ENCODE measurements at regions not wholly inside any gene's neighbourhood (a gene's known extent, or its start where the extent isn't known, plus 50 kb on each side); places are given as distances from the start of the nearest gene placed in this dataset.

DNA sequence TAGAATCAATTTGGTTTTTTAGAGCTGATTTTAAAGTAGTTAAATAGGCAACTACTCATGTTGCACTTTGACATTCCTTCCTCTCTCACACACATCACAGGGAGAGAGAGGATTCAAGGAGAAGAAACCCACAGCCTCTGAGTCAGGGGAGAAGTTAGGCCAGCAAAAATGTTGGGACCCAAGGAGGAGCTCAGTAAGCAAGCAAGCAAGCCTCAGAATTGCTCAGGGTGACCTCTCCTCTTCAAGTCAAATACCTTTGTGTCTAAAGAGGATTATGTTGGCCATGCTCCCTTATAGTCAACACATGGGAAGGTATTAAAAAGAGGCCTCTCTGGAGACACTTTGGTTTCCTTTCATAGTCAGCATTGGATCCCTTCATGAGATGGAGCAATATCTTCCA, 80.5 kb upstream of the WARS2 start:
- Histone ChIP-seq H3K27me3 (ENCODE audit: control insufficient read depth, insufficient read depth, low read length) (no peaks in the 10 kb centered on the region), H3K9me3 (replicated peaks; ENCODE audit: control insufficient read depth, low read depth, low read length) (no peaks in the 10 kb centered on the region), H3K36me3 (ENCODE audit: control insufficient read depth, insufficient read depth, low read length) (no peaks in the 10 kb centered on the region), H3K4me3 (ENCODE audit: low read length) (no peak overlapping the region), H3K27ac (ENCODE audit: low read length) (no peak overlapping the region), H3K4me1 (ENCODE audit: control insufficient read depth, insufficient read depth, low read length) (peaks cover 5% of the 10 kb centered on the region)
- DNase-seq: no peak

DNA sequence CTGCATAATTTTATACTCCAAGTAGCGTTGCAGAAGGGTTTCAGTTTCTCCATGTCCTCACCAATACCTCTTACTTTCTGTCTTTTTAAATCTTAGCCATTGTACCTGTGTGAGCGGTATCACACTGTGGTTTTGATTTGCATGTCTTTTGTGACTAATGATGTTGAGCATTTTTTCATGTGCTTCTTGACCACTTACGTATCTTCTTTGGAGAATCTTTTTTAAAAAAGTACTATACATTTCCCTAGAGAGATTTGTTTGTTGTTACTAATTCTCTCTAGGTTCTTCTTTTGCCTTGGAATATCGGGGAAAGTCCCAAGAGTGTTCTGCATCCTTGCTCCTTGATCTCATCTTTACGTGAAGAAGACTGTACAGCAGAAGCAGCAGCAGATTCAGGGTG, 81.8 kb upstream of the WARS2 start:
- Histone ChIP-seq H3K4me3 (ENCODE audit: low read length) (no peak overlapping the region), H3K4me1 (ENCODE audit: control insufficient read depth, insufficient read depth, low read length) (peaks cover 10% of the 10 kb centered on the region), H3K36me3 (ENCODE audit: control insufficient read depth, insufficient read depth, low read length) (no peaks in the 10 kb centered on the region), H3K27me3 (ENCODE audit: control insufficient read depth, insufficient read depth, low read length) (no peaks in the 10 kb centered on the region), H3K9me3 (replicated peaks; ENCODE audit: control insufficient read depth, low read depth, low read length) (no peaks in the 10 kb centered on the region), H3K27ac (ENCODE audit: low read length) (no peak overlapping the region)
- DNase-seq: no peak
- 88% methylated on average over 1 of the region's 5 CpGs for WGBS (ENCODE audit: insufficient coverage)

DNA sequence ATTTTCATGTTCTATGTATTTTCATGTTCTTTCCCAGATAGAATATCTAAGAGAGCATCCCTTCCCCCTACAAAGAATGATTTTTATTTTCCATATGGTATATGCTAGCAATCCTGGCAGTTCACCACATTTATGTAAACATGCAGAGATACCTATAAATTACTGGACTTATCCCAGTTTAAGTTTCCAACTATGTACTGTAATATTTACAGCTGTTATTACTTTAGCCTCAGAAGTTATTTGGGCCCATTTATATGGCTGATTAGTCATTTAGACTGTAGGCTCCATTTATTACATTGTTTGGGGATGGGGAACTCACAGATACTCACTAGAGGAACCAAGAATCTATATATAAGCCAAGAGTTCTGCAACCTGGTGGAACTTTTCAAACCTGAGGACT, 84.8 kb upstream of the WARS2 start:
- Histone ChIP-seq H3K4me3 (ENCODE audit: low read length) (no peak overlapping the region), H3K9me3 (replicated peaks; ENCODE audit: control insufficient read depth, low read depth, low read length) (no peaks in the 10 kb centered on the region), H3K4me1 (ENCODE audit: control insufficient read depth, insufficient read depth, low read length) (peaks cover 16% of the 10 kb centered on the region), H3K27ac (ENCODE audit: low read length) (peak overlapping the region; percentile 50), H3K27me3 (ENCODE audit: control insufficient read depth, insufficient read depth, low read length) (no peaks in the 10 kb centered on the region), H3K36me3 (ENCODE audit: control insufficient read depth, insufficient read depth, low read length) (no peaks in the 10 kb centered on the region)
- peak; percentile 75 for DNase-seq

DNA sequence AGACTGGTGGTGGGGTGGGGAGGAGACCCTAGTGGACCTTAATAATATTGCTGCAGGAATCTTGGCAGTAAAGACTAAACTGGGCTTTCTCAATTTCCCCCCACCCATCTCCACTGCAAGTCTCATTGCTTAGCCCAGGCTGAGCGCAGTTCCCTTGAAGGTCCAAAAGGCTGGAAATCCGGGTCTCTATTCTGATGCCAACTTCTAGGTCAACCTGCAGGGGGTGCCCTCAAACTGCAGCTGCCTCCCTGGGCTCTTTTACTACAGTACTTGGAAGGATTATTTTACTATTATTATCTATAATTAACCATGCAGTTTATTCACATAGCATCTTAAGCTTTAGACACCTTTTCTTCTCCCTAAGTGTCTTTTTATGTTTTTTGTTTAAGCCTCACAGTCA, 85.4 kb upstream of the WARS2 start:
- no peak for DNase-seq
- WGBS (ENCODE audit: insufficient coverage): 40% methylated on average over 1 of the region's 2 CpGs
- no peak overlapping the region for H3K4me3 ChIP-seq (ENCODE audit: low read length)
- H3K9me3 ChIP-seq (replicated peaks; ENCODE audit: control insufficient read depth, low read depth, low read length): no peaks in the 10 kb centered on the region
- H3K27me3 ChIP-seq (ENCODE audit: control insufficient read depth, insufficient read depth, low read length): no peaks in the 10 kb centered on the region
- H3K4me1 ChIP-seq (ENCODE audit: control insufficient read depth, insufficient read depth, low read length): peaks cover 16% of the 10 kb centered on the region
- H3K27ac ChIP-seq (ENCODE audit: low read length): peak overlapping the region; percentile 50
- H3K36me3 ChIP-seq (ENCODE audit: control insufficient read depth, insufficient read depth, low read length): no peaks in the 10 kb centered on the region

DNA sequence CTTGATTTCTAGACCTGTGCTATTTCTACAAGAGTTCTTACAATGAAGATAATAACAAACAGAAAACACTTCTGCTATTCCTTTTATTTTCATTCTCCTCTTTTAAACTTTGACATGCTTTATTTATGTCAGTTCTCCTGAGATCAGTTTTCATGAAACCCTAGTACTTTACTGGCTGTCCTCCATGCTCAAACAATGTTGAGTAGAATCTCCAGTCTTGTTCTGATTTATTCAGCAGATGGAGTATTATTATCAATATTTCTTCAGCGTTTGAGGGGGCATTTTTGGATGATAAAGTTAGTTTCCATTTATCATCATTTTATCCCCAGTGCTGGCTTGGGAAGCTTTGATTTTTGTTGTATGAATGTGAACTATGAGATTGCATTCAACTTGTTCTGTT, 85.9 kb upstream of the WARS2 start:
- Histone ChIP-seq H3K27me3 (ENCODE audit: control insufficient read depth, insufficient read depth, low read length) (no peaks in the 10 kb centered on the region), H3K36me3 (ENCODE audit: control insufficient read depth, insufficient read depth, low read length) (no peaks in the 10 kb centered on the region), H3K4me3 (ENCODE audit: low read length) (no peak overlapping the region), H3K27ac (ENCODE audit: low read length) (no peak overlapping the region), H3K9me3 (replicated peaks; ENCODE audit: control insufficient read depth, low read depth, low read length) (no peaks in the 10 kb centered on the region), H3K4me1 (ENCODE audit: control insufficient read depth, insufficient read depth, low read length) (peaks cover 16% of the 10 kb centered on the region)
- no CpG with 5 or more reads among the region's 1 CpG for WGBS (ENCODE audit: insufficient coverage)
- DNase-seq: peak; percentile 89

DNA sequence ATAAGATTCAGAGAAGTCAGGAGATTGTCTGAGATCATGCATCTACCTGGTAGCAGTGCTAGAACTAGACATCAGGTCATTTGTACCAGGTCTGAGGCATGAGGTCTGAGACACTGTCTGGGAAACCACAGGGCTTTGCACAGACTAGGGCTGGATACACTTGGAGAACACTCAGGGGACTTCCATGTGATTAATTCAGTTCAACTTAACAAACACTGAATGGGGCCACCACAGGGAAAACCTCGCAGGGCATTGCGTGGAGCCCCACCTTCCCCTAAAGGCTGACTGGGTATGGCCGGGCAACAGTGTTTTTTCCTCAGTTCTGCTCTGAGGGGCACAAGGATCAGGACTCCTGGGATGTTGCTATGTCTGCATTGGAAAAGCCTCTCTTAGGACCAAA, 86.5 kb upstream of the WARS2 start:
- H3K27me3 ChIP-seq (ENCODE audit: control insufficient read depth, insufficient read depth, low read length): no peaks in the 10 kb centered on the region
- peak overlapping the region; percentile 61 for H3K27ac ChIP-seq (ENCODE audit: low read length)
- DNase-seq: peak; percentile 33
- no peaks in the 10 kb centered on the region for H3K9me3 ChIP-seq (replicated peaks; ENCODE audit: control insufficient read depth, low read depth, low read length)
- peaks cover 16% of the 10 kb centered on the region for H3K4me1 ChIP-seq (ENCODE audit: control insufficient read depth, insufficient read depth, low read length)
- no peaks in the 10 kb centered on the region for H3K36me3 ChIP-seq (ENCODE audit: control insufficient read depth, insufficient read depth, low read length)
- no peak overlapping the region for H3K4me3 ChIP-seq (ENCODE audit: low read length)
- WGBS (ENCODE audit: insufficient coverage): 70% methylated on average over 3 of the region's 3 CpGs

- no CpG with 5 or more reads among the region's 2 CpGs for whole genome bisulfite sequencing (ENCODE audit: insufficient coverage)
- Histone ChIP-seq H3K27me3 (ENCODE audit: control insufficient read depth, insufficient read depth, low read length) (no peaks in the 10 kb centered on the region), H3K36me3 (ENCODE audit: control insufficient read depth, insufficient read depth, low read length) (no peaks in the 10 kb centered on the region), H3K27ac (ENCODE audit: low read length) (peak overlapping the region; percentile 61), H3K4me1 (ENCODE audit: control insufficient read depth, insufficient read depth, low read length) (peaks cover 16% of the 10 kb centered on the region), H3K4me3 (ENCODE audit: low read length) (no peak overlapping the region), H3K9me3 (replicated peaks; ENCODE audit: control insufficient read depth, low read depth, low read length) (no peaks in the 10 kb centered on the region)
- DNase-seq: peak; percentile 61
Observed at GRCh38 chr1:119227456-119227855, 87.0 kb upstream of the WARS2 start.

- H3K4me1 ChIP-seq (ENCODE audit: control insufficient read depth, insufficient read depth, low read length): peaks cover 16% of the 10 kb centered on the region
- H3K4me3 ChIP-seq (ENCODE audit: low read length): no peak overlapping the region
- H3K27ac ChIP-seq (ENCODE audit: low read length): no peak overlapping the region
- no peak for DNase-seq
- H3K36me3 ChIP-seq (ENCODE audit: control insufficient read depth, insufficient read depth, low read length): no peaks in the 10 kb centered on the region
- no peaks in the 10 kb centered on the region for H3K9me3 ChIP-seq (replicated peaks; ENCODE audit: control insufficient read depth, low read depth, low read length)
- no CpG with 5 or more reads among the region's 4 CpGs for WGBS (ENCODE audit: insufficient coverage)
- no peaks in the 10 kb centered on the region for H3K27me3 ChIP-seq (ENCODE audit: control insufficient read depth, insufficient read depth, low read length)
Observed at GRCh38 chr1:119228335-119229080, 88.1 kb upstream of the WARS2 start.

DNA sequence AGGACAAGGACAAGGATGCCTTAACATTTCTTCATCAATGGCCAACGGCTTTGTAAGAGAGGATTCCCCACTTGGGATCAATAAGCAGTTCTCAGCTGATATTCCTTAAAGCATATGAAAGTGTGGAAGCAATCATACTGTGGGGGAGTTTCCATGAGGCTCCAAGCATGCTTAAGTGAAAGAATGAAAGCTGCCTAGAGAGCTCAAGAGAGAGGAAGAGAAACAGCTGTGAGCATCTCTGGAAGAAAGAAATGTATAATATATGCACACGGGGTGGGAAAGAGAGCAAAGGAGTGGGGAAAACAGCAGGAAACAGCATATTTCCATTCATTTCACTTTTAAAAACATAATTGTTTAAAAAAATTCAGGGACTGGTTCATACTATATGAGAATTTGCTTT, 94.7 kb upstream of the WARS2 start:
- no peaks in the 10 kb centered on the region for H3K4me1 ChIP-seq (ENCODE audit: control insufficient read depth, insufficient read depth, low read length)
- no CpG with 5 or more reads among the region's 2 CpGs for WGBS (ENCODE audit: insufficient coverage)
- H3K9me3 ChIP-seq (replicated peaks; ENCODE audit: control insufficient read depth, low read depth, low read length): no peaks in the 10 kb centered on the region
- peak; percentile 46 for DNase-seq
- no peaks in the 10 kb centered on the region for H3K27me3 ChIP-seq (ENCODE audit: control insufficient read depth, insufficient read depth, low read length)
- no peaks in the 10 kb centered on the region for H3K36me3 ChIP-seq (ENCODE audit: control insufficient read depth, insufficient read depth, low read length)
- no peak overlapping the region for H3K27ac ChIP-seq (ENCODE audit: low read length)
- no peak overlapping the region for H3K4me3 ChIP-seq (ENCODE audit: low read length)

- Histone ChIP-seq H3K36me3 (ENCODE audit: control insufficient read depth, insufficient read depth, low read length) (no peaks in the 10 kb centered on the region), H3K27ac (ENCODE audit: low read length) (no peak overlapping the region), H3K9me3 (replicated peaks; ENCODE audit: control insufficient read depth, low read depth, low read length) (no peaks in the 10 kb centered on the region), H3K27me3 (ENCODE audit: control insufficient read depth, insufficient read depth, low read length) (no peaks in the 10 kb centered on the region), H3K4me3 (ENCODE audit: low read length) (no peak overlapping the region), H3K4me1 (ENCODE audit: control insufficient read depth, insufficient read depth, low read length) (no peaks in the 10 kb centered on the region)
- WGBS (ENCODE audit: insufficient coverage): 33% methylated on average over 1 of the region's 1 CpG
- DNase-seq: no peak
Observed at GRCh38 chr1:119245881-119246280, 105.4 kb upstream of the WARS2 start.

DNA sequence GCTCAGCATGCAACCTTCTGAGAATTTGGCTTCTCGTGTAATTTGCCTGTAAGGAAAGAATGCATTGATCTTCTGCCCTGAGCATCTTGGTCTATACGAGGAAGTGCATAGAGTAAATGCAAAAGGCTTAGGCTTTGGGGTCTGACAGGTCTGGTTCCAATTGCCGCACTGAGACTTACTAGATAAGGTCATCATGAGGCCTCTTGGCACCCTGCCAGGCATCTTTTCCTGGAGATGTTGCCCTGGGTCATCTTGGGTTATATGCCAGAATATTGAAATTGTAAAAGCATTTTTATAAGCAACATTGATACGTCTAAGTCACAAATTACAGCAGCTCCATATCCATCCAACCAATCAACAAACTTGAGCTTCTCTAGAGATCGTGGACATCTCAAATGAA, 108.8 kb upstream of the WARS2 start:
- Histone ChIP-seq H3K27me3 (ENCODE audit: control insufficient read depth, insufficient read depth, low read length) (no peaks in the 10 kb centered on the region), H3K36me3 (ENCODE audit: control insufficient read depth, insufficient read depth, low read length) (no peaks in the 10 kb centered on the region), H3K4me1 (ENCODE audit: control insufficient read depth, insufficient read depth, low read length) (no peaks in the 10 kb centered on the region), H3K4me3 (ENCODE audit: low read length) (no peak overlapping the region), H3K9me3 (replicated peaks; ENCODE audit: control insufficient read depth, low read depth, low read length) (no peaks in the 10 kb centered on the region), H3K27ac (ENCODE audit: low read length) (no peak overlapping the region)
- no peak for DNase-seq
- 70% methylated on average over 3 of the region's 5 CpGs for WGBS (ENCODE audit: insufficient coverage)
